Erythroblast (primary cell): ENCODE measurements at regions not wholly inside any gene's neighbourhood (a gene's known extent, or its start where the extent isn't known, plus 50 kb on each side); places are given as distances from the start of the nearest gene placed in this dataset.

Experiments used
- GATA1 ChIP-seq: IDR thresholded peaks from 2 replicates; pipeline ENCODE4 v1.6.1; 2011; ENCODE audit warnings: low read depth, mild to moderate bottlenecking, control low read depth, low read length, moderate library complexity
- POLR2A ChIP-seq: IDR thresholded peaks from 2 replicates; pipeline ENCODE4 v1.6.1; 2011; ENCODE audit warnings: mild to moderate bottlenecking, low read length

DNA sequence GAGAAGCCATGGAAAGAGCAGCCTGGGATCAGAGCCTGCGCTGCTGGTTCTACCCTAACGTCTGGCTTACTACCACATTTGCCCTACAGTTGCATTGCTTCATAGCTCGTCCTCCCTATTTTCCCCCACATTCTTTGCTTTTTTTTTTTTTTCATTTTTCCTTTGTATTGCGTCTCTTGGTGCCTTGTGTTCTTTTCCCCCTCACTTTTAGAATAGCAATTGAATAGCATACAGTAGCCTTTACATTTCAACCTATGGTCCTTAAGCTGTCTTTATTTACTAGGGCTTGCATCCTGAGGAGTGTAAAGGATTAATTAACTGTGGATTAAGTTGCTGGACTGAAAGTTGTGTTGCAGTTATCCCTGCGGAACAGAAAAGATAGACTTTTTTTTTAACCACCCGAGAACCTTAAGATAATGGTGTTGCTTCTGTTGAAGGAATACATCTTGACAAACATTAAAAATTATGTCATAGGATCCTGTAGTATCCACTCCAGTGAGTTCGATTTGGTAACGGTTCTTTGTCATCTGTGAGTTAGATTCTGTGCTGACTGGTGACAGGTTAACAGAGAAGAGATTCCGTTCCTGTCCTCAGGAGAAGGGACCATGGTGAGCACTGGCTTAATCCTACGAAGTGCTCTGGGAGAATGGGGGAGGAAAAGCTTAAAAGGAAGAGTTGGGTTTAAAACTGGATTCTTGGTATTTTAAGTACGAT lies 417.4 kb upstream of the NAALADL2 start:
- TF ChIP-seq POLR2A: no peak
- no peak for TF ChIP-seq GATA1
